Vagina (tissue), 2 donors: ENCODE measurements at regions not wholly inside any gene's neighbourhood (a gene's known extent, or its start where the extent isn't known, plus 50 kb on each side); places are given as distances from the start of the nearest gene placed in this dataset.

Source experiments
- DNase-seq, 2 donors: peaks; one replicate each; pipeline ENCODE4 v3.0.0-alpha.2; 2017; ENCODE audit errors: extremely low spot score in 2 of 2
- H3K27ac ChIP-seq: fragments of 200-600 bp; sonication (generic); one replicate; pipeline ENCODE4 v1.5.1; 2019
- H3K27me3 ChIP-seq: fragments of 200-600 bp; sonication (generic); one replicate; pipeline ENCODE4 v1.5.1; 2019
- H3K36me3 ChIP-seq, 2 donors: fragments of 200-600 bp; sonication (generic); one replicate each; pipeline ENCODE4 v1.5.1; 2017 to 2019
- H3K4me1 ChIP-seq: fragments of 200-600 bp; sonication (generic); one replicate; pipeline ENCODE4 v1.5.1; 2019
- H3K4me3 ChIP-seq, 2 donors: fragments of 200-600 bp; sonication (generic); 1 replicate in 1 of 2; 2 replicates in 1 of 2; pipeline ENCODE4 v1.5.1; 2016 to 2019
- H3K9me3 ChIP-seq: fragments of 200-600 bp; sonication (generic); one replicate; pipeline ENCODE4 v1.5.1; 2019
- POLR2A ChIP-seq, 2 donors: fragments of 450-650 bp; IDR thresholded peaks; one replicate each; pipeline ENCODE4 v1.6.1; 2017; ENCODE audit warnings: antibody characterized with exemption in 2 of 2, mild to moderate bottlenecking in 2 of 2, moderate library complexity in 2 of 2
- POLR2AphosphoS5 ChIP-seq, 2 donors: sonication (generic); formaldehyde crosslinking; IDR thresholded peaks; one replicate each; pipeline ENCODE4 v1.9.0; 2017; ENCODE audit warnings: antibody characterized with exemption in 2 of 2, mild to moderate bottlenecking in 2 of 2, low read depth in 1 of 2; ENCODE audit not compliant: insufficient read depth in 1 of 2
- intact Hi-C: fragments of 100-400 bp; cut with DNase I; formaldehyde crosslinking; loops from one replicate; pipeline ENCODE4 v1.15.1; 2023
- TF ChIP-seq, protein P1 (sequence below), 3 experiments: fragments of 450-650 bp in 2 of 3; fragments of 200-600 bp in 1 of 3; sonication (generic) in 1 of 3; IDR thresholded peaks; one replicate each; pipeline ENCODE4 v1.5.1; 2017 to 2019; ENCODE audit warnings: antibody characterized with exemption in 3 of 3, mild to moderate bottlenecking in 2 of 3, moderate library complexity in 2 of 3

DNA sequence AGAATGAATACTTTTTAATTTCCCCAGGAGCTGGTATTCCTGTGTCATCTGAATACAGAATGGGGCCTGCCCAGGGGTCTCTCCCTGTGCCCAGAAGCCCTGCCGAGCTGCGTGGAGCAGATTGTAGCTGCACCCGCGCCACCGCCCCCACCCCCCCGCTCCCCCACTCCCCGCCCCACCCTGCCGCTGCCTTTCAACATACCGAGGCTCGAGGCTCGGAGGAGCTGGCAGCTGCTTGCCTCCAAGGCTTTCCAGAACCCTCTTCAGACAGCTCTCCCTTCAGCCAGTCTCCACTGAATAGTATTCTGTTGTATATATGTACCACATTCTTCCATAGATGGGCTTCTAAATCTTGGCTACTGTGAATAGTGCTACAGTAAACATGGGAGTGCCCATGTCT, 150.7 kb downstream of the TSN start:
- H3K27ac ChIP-seq, result no peak overlapping the region
- H3K36me3 ChIP-seq, result no peaks in the 10 kb centered on the region
- no peak for DNase-seq
- H3K4me1 ChIP-seq, result no peaks in the 10 kb centered on the region
- H3K27me3 ChIP-seq, result no peaks in the 10 kb centered on the region
- intact Hi-C loops, result no loop called here
- no peaks in the 10 kb centered on the region for H3K9me3 ChIP-seq
- no peak for TF ChIP-seq POLR2A (IDR thresholded peaks at IDR 0.05)
- TF ChIP-seq, protein P1, sequence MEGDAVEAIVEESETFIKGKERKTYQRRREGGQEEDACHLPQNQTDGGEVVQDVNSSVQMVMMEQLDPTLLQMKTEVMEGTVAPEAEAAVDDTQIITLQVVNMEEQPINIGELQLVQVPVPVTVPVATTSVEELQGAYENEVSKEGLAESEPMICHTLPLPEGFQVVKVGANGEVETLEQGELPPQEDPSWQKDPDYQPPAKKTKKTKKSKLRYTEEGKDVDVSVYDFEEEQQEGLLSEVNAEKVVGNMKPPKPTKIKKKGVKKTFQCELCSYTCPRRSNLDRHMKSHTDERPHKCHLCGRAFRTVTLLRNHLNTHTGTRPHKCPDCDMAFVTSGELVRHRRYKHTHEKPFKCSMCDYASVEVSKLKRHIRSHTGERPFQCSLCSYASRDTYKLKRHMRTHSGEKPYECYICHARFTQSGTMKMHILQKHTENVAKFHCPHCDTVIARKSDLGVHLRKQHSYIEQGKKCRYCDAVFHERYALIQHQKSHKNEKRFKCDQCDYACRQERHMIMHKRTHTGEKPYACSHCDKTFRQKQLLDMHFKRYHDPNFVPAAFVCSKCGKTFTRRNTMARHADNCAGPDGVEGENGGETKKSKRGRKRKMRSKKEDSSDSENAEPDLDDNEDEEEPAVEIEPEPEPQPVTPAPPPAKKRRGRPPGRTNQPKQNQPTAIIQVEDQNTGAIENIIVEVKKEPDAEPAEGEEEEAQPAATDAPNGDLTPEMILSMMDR (IDR thresholded peaks at IDR 0.05), result no peak
- TF ChIP-seq POLR2AphosphoS5 (IDR thresholded peaks at IDR 0.05; ENCODE audit: insufficient read depth in 1 of 2, low read depth in 1 of 2), result no peak
- no peak overlapping the region for H3K4me3 ChIP-seq

DNA sequence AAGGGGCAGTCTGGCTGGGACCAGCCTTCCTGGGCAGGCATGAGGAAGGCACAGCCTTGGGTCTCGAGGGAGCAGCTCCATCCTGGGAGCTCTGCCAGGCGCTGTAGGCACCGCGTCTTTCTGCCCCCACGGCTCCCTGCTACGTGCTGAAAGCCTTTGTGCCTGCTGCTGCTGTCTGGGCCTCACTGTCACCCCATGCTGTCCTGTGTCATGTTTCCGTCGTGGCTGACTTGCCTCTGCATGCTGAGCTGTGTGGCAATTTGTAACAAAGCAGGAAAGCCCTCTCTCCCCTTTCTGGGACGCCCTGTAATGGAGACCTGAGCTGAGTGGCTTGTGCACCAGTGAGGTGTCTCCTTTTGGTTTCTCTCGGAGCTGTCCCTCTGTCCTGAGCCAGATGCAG, 152.5 kb downstream of the TSN start:
- H3K27me3 ChIP-seq, result no peaks in the 10 kb centered on the region
- TF ChIP-seq POLR2AphosphoS5 (IDR thresholded peaks at IDR 0.05; ENCODE audit: insufficient read depth in 1 of 2, low read depth in 1 of 2) (no peak), POLR2A (IDR thresholded peaks at IDR 0.05) (no peak)
- TF ChIP-seq, protein P1 (IDR thresholded peaks at IDR 0.05), result no peak
- intact Hi-C loops, result no loop called here

DNA sequence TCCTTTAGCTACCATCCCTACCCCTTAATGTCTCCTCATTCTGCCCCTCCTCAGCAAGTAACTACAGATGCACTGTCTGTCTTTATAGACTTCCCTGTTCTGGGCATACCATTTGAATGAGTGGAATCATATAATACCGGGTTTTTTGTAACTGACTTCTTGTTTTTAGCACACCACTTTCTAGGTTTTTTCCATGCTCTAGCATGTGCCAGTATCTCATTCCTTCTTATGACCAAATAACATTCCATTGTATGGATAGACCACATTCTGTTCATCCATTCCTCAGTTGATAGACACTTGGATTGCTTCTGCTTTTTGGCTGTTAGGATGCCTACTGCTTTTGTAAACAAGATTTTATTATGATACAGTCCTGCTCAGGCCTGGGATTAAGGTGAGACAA, 154.7 kb downstream of the TSN start:
- Histone ChIP-seq H3K4me3 (no peak overlapping the region), H3K27me3 (no peaks in the 10 kb centered on the region), H3K36me3 (no peaks in the 10 kb centered on the region), H3K9me3 (no peaks in the 10 kb centered on the region), H3K27ac (no peak overlapping the region), H3K4me1 (no peaks in the 10 kb centered on the region)
- TF ChIP-seq, protein P1 (IDR thresholded peaks at IDR 0.05), result no peak
- TF ChIP-seq POLR2AphosphoS5 (IDR thresholded peaks at IDR 0.05; ENCODE audit: insufficient read depth in 1 of 2, low read depth in 1 of 2) (no peak), POLR2A (IDR thresholded peaks at IDR 0.05) (no peak)
- DNase-seq, result no peak
- intact Hi-C loops, result no loop called here

More for the DNA sequence above, 152.5 kb downstream of the TSN start:
- no peak for DNase-seq
- no peak overlapping the region for H3K4me3 ChIP-seq
- no peak overlapping the region for H3K27ac ChIP-seq
- H3K4me1 ChIP-seq, result no peaks in the 10 kb centered on the region
- H3K36me3 ChIP-seq, result no peaks in the 10 kb centered on the region
- H3K9me3 ChIP-seq, result no peaks in the 10 kb centered on the region

DNA sequence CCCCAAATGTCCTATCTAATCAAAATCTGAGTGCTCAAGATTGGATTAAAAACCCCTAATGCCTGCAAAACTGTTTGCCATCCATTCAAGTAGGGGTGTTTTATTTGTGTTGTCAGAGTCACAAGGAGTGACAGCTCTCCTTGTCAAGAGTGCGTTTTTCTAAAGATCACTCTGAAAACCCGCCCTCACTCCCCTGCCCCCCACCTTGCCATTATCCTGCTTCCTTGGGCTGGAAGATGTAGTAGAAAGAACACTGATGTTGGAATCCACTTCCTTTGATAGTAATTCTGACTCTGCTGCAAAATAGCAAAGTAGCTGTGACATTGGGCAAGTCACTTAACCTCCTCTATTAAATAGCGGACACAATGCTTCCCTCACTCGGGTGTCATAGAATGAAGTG, 155.6 kb downstream of the TSN start:
- no peaks in the 10 kb centered on the region for H3K4me1 ChIP-seq
- intact Hi-C loops, result no loop called here
- TF ChIP-seq, protein P1 (IDR thresholded peaks at IDR 0.05), result no peak
- TF ChIP-seq POLR2AphosphoS5 (IDR thresholded peaks at IDR 0.05; ENCODE audit: insufficient read depth in 1 of 2, low read depth in 1 of 2) (no peak), POLR2A (IDR thresholded peaks at IDR 0.05) (no peak)
- H3K27me3 ChIP-seq, result no peaks in the 10 kb centered on the region
- H3K27ac ChIP-seq, result no peak overlapping the region
- H3K4me3 ChIP-seq, result no peak overlapping the region
- no peak for DNase-seq
- no peaks in the 10 kb centered on the region for H3K9me3 ChIP-seq
- no peaks in the 10 kb centered on the region for H3K36me3 ChIP-seq

DNA sequence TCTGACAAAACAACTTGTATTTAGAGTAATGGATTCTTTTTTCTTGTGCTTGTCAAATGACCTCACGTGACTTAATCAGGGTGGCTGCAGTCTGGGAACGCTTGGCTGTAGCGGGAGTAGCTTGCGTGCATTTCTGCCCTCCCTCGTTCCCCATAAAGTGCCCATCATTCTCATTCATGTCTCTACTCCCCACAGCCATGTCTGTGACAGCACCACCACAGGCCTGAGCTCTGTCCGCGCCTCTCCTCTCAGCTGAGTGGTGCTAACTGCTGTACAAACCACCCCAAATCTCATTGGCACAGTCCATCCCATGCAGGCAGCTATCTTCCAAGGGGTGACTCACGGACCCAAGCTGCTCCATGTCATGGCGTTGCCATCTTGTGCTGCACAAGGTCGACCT, 161.7 kb downstream of the TSN start:
- Histone ChIP-seq H3K27me3 (no peaks in the 10 kb centered on the region), H3K9me3 (no peaks in the 10 kb centered on the region), H3K27ac (no peak overlapping the region), H3K36me3 (no peaks in the 10 kb centered on the region), H3K4me1 (no peaks in the 10 kb centered on the region), H3K4me3 (no peak overlapping the region)
- TF ChIP-seq POLR2AphosphoS5 (IDR thresholded peaks at IDR 0.05; ENCODE audit: insufficient read depth in 1 of 2, low read depth in 1 of 2), result no peak
- TF ChIP-seq, protein P1 (IDR thresholded peaks at IDR 0.05), result no peak
- no peak for TF ChIP-seq POLR2A (IDR thresholded peaks at IDR 0.05)
- intact Hi-C loops, result no loop called here
- DNase-seq, result no peak
